ENCODE measurements at regions not wholly inside any gene's neighbourhood (a gene's known extent, or its start where the extent isn't known, plus 50 kb on each side); places are given as distances from the start of the nearest gene placed in this dataset.

DNA sequence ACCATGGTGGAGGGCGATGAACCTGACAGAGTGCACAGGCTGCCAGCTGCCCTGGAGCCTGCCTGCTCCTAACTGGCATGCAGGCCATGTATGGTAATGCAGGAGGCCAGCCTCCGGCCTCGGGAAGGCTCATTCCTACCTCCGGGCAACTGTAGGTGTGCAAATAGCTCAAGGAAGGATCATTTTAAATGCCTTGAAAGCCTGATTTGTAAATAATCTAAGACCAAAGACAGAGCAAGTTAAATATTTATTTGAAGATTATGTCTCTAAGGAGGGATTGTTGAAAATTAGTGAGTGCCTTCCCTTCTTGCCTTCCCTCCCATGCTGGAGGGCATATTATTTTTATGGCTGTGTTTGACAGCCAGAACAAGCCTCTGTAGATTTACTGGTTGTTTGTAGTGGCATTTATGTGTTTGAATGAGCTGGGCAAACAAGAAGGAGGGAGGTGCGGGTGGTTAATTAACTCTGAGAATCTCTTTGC, 285.7 kb upstream of the TUT7 start:
- Histone ChIP-seq H4K20me1 (ENCODE audit: insufficient read depth, poor library complexity, severe bottlenecking) (no peaks in the 10 kb centered on the region), H3K9me3 (ENCODE audit: low read depth) (no peaks in the 10 kb centered on the region), H2AFZ (peak overlapping the region; percentile 26), H3K36me3 (replicated peaks; ENCODE audit: insufficient read depth, low read depth) (no peaks in the 10 kb centered on the region), H3K27ac (no peak overlapping the region), H3K79me2 (no peaks in the 10 kb centered on the region), H3K4me2 (peak overlapping the region; percentile 33), H3K9me2 (replicated peaks; ENCODE audit: insufficient read depth) (no peaks in the 10 kb centered on the region), H3K27me3 (peaks cover 40% of the 10 kb centered on the region), H3K4me1 (ENCODE audit: insufficient read depth) (peaks cover 6% of the 10 kb centered on the region), H3K4me3 (no peak overlapping the region)
- WGBS (ENCODE audit: low lambda C conversion rate, missing lambda C conversion rate) = 36% methylated on average over 5 of the region's 5 CpGs
- DNase-seq (ENCODE audit: low spot score) = peak; percentile 45
- TF ChIP-seq EZH2phosphoT487 (IDR thresholded peaks at IDR 0.05; ENCODE audit: low read depth, severe bottlenecking, unreplicated experiment) (peak; percentile 98), EZH2 (IDR thresholded peaks at IDR 0.05; ENCODE audit: borderline replicate concordance) (no peak)
- TF ChIP-seq, protein P1, sequence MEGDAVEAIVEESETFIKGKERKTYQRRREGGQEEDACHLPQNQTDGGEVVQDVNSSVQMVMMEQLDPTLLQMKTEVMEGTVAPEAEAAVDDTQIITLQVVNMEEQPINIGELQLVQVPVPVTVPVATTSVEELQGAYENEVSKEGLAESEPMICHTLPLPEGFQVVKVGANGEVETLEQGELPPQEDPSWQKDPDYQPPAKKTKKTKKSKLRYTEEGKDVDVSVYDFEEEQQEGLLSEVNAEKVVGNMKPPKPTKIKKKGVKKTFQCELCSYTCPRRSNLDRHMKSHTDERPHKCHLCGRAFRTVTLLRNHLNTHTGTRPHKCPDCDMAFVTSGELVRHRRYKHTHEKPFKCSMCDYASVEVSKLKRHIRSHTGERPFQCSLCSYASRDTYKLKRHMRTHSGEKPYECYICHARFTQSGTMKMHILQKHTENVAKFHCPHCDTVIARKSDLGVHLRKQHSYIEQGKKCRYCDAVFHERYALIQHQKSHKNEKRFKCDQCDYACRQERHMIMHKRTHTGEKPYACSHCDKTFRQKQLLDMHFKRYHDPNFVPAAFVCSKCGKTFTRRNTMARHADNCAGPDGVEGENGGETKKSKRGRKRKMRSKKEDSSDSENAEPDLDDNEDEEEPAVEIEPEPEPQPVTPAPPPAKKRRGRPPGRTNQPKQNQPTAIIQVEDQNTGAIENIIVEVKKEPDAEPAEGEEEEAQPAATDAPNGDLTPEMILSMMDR (IDR thresholded peaks at IDR 0.05; ENCODE audit: poor library complexity) = no peak

GRCh38 chr9:86639287-86639686, 285.1 kb upstream of the TUT7 start:
- Histone ChIP-seq H2AFZ (no peak overlapping the region), H3K9me3 (ENCODE audit: low read depth) (no peaks in the 10 kb centered on the region), H3K4me2 (no peak overlapping the region), H3K27ac (no peak overlapping the region), H4K20me1 (ENCODE audit: insufficient read depth, poor library complexity, severe bottlenecking) (no peaks in the 10 kb centered on the region), H3K36me3 (replicated peaks; ENCODE audit: insufficient read depth, low read depth) (no peaks in the 10 kb centered on the region), H3K9me2 (replicated peaks; ENCODE audit: insufficient read depth) (no peaks in the 10 kb centered on the region), H3K4me1 (ENCODE audit: insufficient read depth) (peaks cover 6% of the 10 kb centered on the region), H3K4me3 (no peak overlapping the region), H3K27me3 (peaks cover 36% of the 10 kb centered on the region), H3K79me2 (no peaks in the 10 kb centered on the region)
- DNase-seq (ENCODE audit: low spot score) = no peak
- WGBS (ENCODE audit: low lambda C conversion rate, missing lambda C conversion rate) = 90% methylated on average over 2 of the region's 2 CpGs
- TF ChIP-seq EZH2 (IDR thresholded peaks at IDR 0.05; ENCODE audit: borderline replicate concordance) (no peak), EZH2phosphoT487 (IDR thresholded peaks at IDR 0.05; ENCODE audit: low read depth, severe bottlenecking, unreplicated experiment) (no peak)
- TF ChIP-seq, protein P1 (IDR thresholded peaks at IDR 0.05; ENCODE audit: poor library complexity) = no peak

GRCh38 chr9:86638109-86638508, 283.9 kb upstream of the TUT7 start:
- no peak overlapping the region for H2AFZ ChIP-seq
- H3K36me3 ChIP-seq (replicated peaks; ENCODE audit: insufficient read depth, low read depth) = no peaks in the 10 kb centered on the region
- H3K9me3 ChIP-seq (ENCODE audit: low read depth) = no peaks in the 10 kb centered on the region
- H3K4me3 ChIP-seq = no peak overlapping the region
- no peak for TF ChIP-seq EZH2phosphoT487 (IDR thresholded peaks at IDR 0.05; ENCODE audit: low read depth, severe bottlenecking, unreplicated experiment)
- TF ChIP-seq, protein P1 (IDR thresholded peaks at IDR 0.05; ENCODE audit: poor library complexity) = no peak
- TF ChIP-seq EZH2 (IDR thresholded peaks at IDR 0.05; ENCODE audit: borderline replicate concordance) = no peak
- H3K4me1 ChIP-seq (ENCODE audit: insufficient read depth) = peaks cover 6% of the 10 kb centered on the region
- H3K27me3 ChIP-seq = peaks cover 25% of the 10 kb centered on the region
- no peaks in the 10 kb centered on the region for H3K79me2 ChIP-seq
- no peak overlapping the region for H3K4me2 ChIP-seq
- 70% methylated on average over 1 of the region's 1 CpG for WGBS (ENCODE audit: low lambda C conversion rate, missing lambda C conversion rate)
- DNase-seq (ENCODE audit: low spot score) = no peak
- H3K27ac ChIP-seq = no peak overlapping the region
- H3K9me2 ChIP-seq (replicated peaks; ENCODE audit: insufficient read depth) = no peaks in the 10 kb centered on the region
- H4K20me1 ChIP-seq (ENCODE audit: insufficient read depth, poor library complexity, severe bottlenecking) = no peaks in the 10 kb centered on the region

GRCh38 chr9:86637515-86637914, 283.3 kb upstream of the TUT7 start:
- DNase-seq (ENCODE audit: low spot score) = peak; percentile 52
- no peak overlapping the region for H3K4me2 ChIP-seq

More at GRCh38 chr9:86637515-86637914, 283.3 kb upstream of the TUT7 start:
- Histone ChIP-seq H3K36me3 (replicated peaks; ENCODE audit: insufficient read depth, low read depth) (no peaks in the 10 kb centered on the region), H4K20me1 (ENCODE audit: insufficient read depth, poor library complexity, severe bottlenecking) (no peaks in the 10 kb centered on the region), H3K4me1 (ENCODE audit: insufficient read depth) (peaks cover 6% of the 10 kb centered on the region), H3K9me3 (ENCODE audit: low read depth) (no peaks in the 10 kb centered on the region), H3K27me3 (peaks cover 19% of the 10 kb centered on the region), H3K27ac (no peak overlapping the region), H3K9me2 (replicated peaks; ENCODE audit: insufficient read depth) (no peaks in the 10 kb centered on the region), H3K79me2 (no peaks in the 10 kb centered on the region), H3K4me3 (no peak overlapping the region), H2AFZ (no peak overlapping the region)
- no peak for TF ChIP-seq EZH2phosphoT487 (IDR thresholded peaks at IDR 0.05; ENCODE audit: low read depth, severe bottlenecking, unreplicated experiment)
- TF ChIP-seq, protein P1 (IDR thresholded peaks at IDR 0.05; ENCODE audit: poor library complexity) = peak; percentile 70
- WGBS (ENCODE audit: low lambda C conversion rate, missing lambda C conversion rate) = 42% methylated on average over 11 of the region's 11 CpGs

Data from hepatocyte (in vitro differentiated cells).